ENCODE measurements at regions not wholly inside any gene's neighbourhood (a gene's known extent, or its start where the extent isn't known, plus 50 kb on each side); places are given as distances from the start of the nearest gene placed in this dataset.

GRCh38 chr16:82319038-82319437 lies 149.0 kb upstream of the MPHOSPH6 start:
- H3K36me3 ChIP-seq (ENCODE audit: control insufficient read depth in 2 of 2, extremely low read depth in 1 of 2, insufficient read depth in 2 of 2, low read length in 2 of 2) = no peaks in the 10 kb centered on the region
- H3K27ac ChIP-seq (ENCODE audit: insufficient read depth, low read depth, low read length) = no peak overlapping the region
- CTCF ChIA-PET = no interaction called here
- no TSS peak for BruUV-seq (replicated peaks)
- no peak overlapping the region for H3K4me3 ChIP-seq (replicated peaks in 1 of 3; ENCODE audit: insufficient read depth in 1 of 3, low read depth in 1 of 3, low read length in 3 of 3)
- H3K9me1 ChIP-seq (replicated peaks; ENCODE audit: control insufficient read depth, extremely low read depth, insufficient read depth, low read length) = no peaks in the 10 kb centered on the region
- POLR2A ChIA-PET = no interaction called here
- DNase-seq (ENCODE audit: low read depth, low spot score) = no peak
- H4K20me1 ChIP-seq (replicated peaks; ENCODE audit: control insufficient read depth, extremely low read depth, insufficient read depth, low read length) = no peaks in the 10 kb centered on the region
- no peak for FAIRE-seq
- H3K27me3 ChIP-seq (ENCODE audit: control insufficient read depth in 2 of 2, insufficient read depth in 2 of 2, low read length in 2 of 2) = peaks cover 0 to 2% of the 10 kb centered on the region in 2 experiments
- H3K4me2 ChIP-seq (ENCODE audit: insufficient read depth, low read length) = no peak overlapping the region
- dilution Hi-C loops (cut with MboI; ENCODE audit: extremely low pct_ligation_motif_present, low sequenced_read_pairs) = no loop called here
- no peak overlapping the region for H2AFZ ChIP-seq (ENCODE audit: low read depth, low read length)
- TF ChIP-seq POLR2A (IDR thresholded peaks at IDR 0.05; ENCODE audit: low read depth, low read length) (no peak), POLR2AphosphoS5 (IDR thresholded peaks at IDR 0.05; ENCODE audit: insufficient read depth, low read depth, low read length) (no peak), FOS (IDR thresholded peaks at IDR 0.05; ENCODE audit: borderline replicate concordance, insufficient read depth, low read length) (no peak), MYC (IDR thresholded peaks at IDR 0.05; ENCODE audit: low read depth, low read length) (no peak), MAX (IDR thresholded peaks at IDR 0.05; ENCODE audit: insufficient read depth, insufficient read length) (no peak), JUN (IDR thresholded peaks at IDR 0.05; ENCODE audit: borderline replicate concordance, insufficient read depth, insufficient read length, low read depth) (no peak), CTCF (IDR thresholded peaks at IDR 0.05; ENCODE audit: extremely low read depth in 1 of 2, insufficient read depth in 1 of 2, low read depth in 1 of 2, low read length in 2 of 2) (no peak), EZH2 (IDR thresholded peaks at IDR 0.05; ENCODE audit: borderline replicate concordance, low read depth, low read length, severe bottlenecking) (no peak)
- no peaks in the 10 kb centered on the region for H3K79me2 ChIP-seq (ENCODE audit: control insufficient read depth, insufficient read depth, low read length)
- no peaks in the 10 kb centered on the region for H3K4me1 ChIP-seq (ENCODE audit: control insufficient read depth, extremely low read depth, insufficient read depth, low read length)
- intact Hi-C loops (cut with micrococcal nuclease) = no loop called here
- no peak overlapping the region for H3K9ac ChIP-seq (replicated peaks; ENCODE audit: extremely low read depth, insufficient read depth, low read length)
- no peaks in the 10 kb centered on the region for H3K9me3 ChIP-seq (replicated peaks; ENCODE audit: control insufficient read depth, insufficient read depth, low read length)

Data from endothelial cell of umbilical vein (primary cell).